ENCODE measurements at regions not wholly inside any gene's neighbourhood (a gene's known extent, or its start where the extent isn't known, plus 50 kb on each side); places are given as distances from the start of the nearest gene placed in this dataset.
"Not testable (repeated sequence)": the region's sequence is repeated elsewhere in the genome, so short reads cannot be mapped to it uniquely, and the experiment has no call there.

DNA sequence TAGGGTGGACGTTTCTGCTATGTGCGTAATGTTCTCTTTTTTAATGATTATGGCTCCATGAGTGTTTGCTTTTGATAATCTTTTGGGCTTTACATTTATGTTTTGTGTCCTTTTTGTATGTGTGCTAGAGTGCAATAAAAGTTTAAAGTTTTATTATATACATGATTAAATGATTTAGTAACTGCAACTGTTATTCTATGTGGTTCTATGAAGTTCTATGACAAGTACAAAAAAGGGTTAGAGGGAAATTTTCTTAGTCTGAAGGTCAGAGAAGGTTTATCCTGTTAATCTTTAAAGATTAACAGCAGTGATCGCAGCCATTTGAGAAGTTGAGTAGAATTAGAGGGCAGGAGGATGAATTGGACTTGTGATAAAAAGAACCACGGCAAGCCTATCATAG lies 386.4 kb upstream of the CHRM3 start:
- DNase-seq (ENCODE audit: low spot score), result no peak

GRCh38 chr1:238998577-238998976 lies 387.8 kb upstream of the CHRM3 start:
- no peak for DNase-seq (ENCODE audit: low spot score)

GRCh38 chr1:238991765-238992495 lies 394.4 kb upstream of the CHRM3 start:
- peak; percentile 64 for DNase-seq (ENCODE audit: low spot score)

- no peak for DNase-seq (ENCODE audit: low spot score)
Measured at GRCh38 chr1:238985312-238985711, 401.1 kb upstream of the CHRM3 start.

DNA sequence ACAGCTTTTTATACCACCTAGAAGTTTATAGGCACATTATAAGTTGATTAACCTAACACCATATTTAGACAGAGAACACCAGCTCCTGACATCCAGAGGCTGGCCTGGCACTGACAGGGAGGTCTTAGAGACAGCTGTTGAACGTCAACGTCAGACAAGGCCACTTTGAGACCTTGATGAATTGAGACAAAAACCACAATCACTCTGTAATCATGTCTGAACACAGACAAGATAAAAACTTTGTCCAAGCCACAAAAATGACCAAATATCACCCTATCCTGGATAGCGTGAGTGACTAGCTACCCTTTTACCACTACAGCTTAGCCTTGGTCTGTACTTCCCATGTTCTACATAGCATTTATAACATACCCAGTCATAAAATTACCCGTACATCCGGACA lies 403.6 kb upstream of the CHRM3 start:
- DNase-seq (ENCODE audit: low spot score), result no peak

DNA sequence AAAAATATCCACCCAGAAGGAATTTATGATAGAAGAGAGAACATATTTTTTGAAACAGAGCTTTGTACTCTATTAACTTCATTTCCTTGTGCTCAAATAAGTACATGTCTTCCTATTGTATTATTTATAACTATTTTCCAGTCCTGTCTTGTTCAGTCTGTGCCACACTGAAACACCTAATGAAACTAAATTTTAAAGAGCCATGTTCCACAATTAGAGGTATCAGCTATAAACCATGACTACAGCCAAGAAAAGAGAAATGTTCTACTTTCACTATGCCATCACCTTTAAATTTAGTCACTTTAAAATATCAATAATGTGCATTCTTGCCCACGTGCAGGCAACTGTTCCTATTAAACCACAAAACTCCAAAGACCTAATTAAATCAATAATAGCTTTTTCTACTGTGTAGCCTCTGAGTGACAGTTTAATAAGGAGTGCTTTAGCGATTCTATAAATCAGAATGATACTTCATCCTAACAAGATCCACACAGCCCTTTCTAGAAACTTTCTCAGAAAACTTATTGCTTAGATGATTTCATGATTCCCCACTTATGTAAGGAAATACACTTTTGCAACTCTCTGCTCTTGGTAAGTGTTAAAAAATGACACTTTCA lies 404.9 kb upstream of the CHRM3 start:
- DNase-seq (ENCODE audit: low spot score), result no peak

GRCh38 chr1:238980053-238980452 lies 406.3 kb upstream of the CHRM3 start:
- DNase-seq (ENCODE audit: low spot score), result no peak

- no peak for DNase-seq (ENCODE audit: low spot score)
Measured at GRCh38 chr1:238964631-238965030, 421.7 kb upstream of the CHRM3 start.

DNA sequence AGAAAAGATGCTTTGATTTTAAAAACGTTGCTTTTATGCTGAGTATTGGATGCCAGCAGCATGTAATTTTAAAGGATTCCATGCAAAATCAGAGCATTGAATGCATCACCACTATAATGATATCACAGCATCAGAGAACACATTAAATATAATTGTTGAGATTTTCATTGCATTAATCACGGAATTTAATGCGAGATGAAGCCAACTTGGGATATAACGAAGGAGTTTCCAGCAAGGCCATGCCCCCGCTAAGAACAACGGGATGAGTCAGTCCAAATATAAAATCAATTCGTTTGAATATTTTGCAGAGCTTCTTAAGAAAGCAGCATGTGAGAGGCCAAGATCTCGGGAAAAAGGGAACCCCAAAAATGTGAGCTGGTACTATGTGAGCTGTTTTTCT lies 423.4 kb upstream of the CHRM3 start:
- DNase-seq (ENCODE audit: low spot score), result no peak

GRCh38 chr1:238961790-238962189 lies 424.6 kb upstream of the CHRM3 start:
- no peak for DNase-seq (ENCODE audit: low spot score)

- DNase-seq (ENCODE audit: low spot score), result no peak
Measured at GRCh38 chr1:238960071-238960470, 426.3 kb upstream of the CHRM3 start.

GRCh38 chr1:238955934-238956333 lies 430.4 kb upstream of the CHRM3 start:
- no peak for DNase-seq (ENCODE audit: low spot score)

- DNase-seq (ENCODE audit: low spot score), result no peak
Measured at GRCh38 chr1:238954865-238955264, 431.5 kb upstream of the CHRM3 start.

DNA sequence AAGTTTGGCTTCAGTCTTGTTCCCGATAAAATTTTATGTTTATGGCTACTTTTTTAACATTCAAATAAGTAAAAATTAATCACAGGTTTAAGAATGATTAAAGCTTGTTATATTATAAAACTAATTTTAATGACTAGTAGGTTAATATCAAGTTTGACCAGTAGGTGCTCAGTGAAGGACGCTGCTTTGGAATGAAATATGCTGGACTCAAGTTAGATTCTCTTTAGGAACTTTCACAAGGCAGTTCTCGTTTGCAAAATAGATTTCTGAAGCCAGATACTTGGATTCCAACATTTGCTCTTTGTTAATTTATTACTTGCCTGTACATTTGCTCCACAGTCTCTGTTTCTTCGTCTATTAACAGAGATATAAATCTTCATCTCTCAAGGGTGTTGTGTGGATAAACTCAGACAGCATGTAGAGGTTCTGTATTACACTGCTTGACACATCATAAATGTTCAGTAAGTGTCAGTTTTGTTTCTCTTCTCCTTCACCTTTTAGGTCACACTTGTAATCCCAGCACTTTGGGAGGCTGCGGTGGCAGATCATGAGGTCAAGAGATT lies 432.8 kb upstream of the CHRM3 start:
- DNase-seq (ENCODE audit: low spot score), result no peak

GRCh38 chr1:238951809-238952208 lies 434.6 kb upstream of the CHRM3 start:
- DNase-seq (ENCODE audit: low spot score), result peak; percentile 21

DNA sequence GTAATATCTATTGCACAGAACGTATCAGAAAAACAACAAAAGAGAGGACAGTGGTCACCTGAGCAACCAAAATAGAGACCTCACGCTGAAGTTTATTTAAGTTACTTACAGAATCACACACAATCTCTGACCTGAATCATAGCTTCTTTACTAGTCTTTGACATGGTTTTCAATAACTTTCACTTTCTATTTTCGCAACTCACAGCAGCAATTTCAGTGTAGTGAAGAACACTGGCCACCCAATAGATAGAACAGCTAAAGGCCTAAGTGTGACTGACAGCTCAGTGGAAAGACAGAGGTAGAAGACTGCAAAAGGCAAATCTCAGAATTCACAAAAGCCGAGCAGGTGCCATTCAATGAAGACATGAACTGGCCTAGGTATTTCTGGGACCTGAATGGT lies 435.6 kb upstream of the CHRM3 start:
- DNase-seq (ENCODE audit: low spot score), result no peak

- DNase-seq (ENCODE audit: low spot score), result no peak
Measured at GRCh38 chr1:238950017-238950416, 436.4 kb upstream of the CHRM3 start.

GRCh38 chr1:238944028-238944427 lies 442.3 kb upstream of the CHRM3 start:
- DNase-seq (ENCODE audit: low spot score), result no peak

DNA sequence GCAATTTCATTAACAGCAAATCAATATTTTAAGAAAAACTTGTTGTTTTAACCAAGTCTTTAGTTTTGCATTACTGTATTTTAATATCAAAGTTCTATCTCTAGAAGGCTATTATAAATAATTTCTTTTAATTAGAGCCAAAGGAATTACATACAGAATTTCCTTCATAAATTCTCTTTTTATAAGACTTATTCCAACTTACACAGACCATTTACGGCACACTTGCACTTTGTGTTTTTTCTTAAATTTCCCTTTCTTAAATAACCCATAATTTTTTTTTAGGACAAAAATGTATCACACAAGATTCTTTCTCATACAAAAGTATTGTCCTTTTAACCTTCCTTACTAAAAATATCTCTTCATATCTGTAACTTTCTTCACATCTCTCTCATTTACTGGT lies 458.5 kb upstream of the CHRM3 start:
- DNase-seq (ENCODE audit: low spot score), result no peak

GRCh38 chr1:238916828-238917227 lies 469.5 kb upstream of the CHRM3 start:
- DNase-seq (ENCODE audit: low spot score), result no peak

DNA sequence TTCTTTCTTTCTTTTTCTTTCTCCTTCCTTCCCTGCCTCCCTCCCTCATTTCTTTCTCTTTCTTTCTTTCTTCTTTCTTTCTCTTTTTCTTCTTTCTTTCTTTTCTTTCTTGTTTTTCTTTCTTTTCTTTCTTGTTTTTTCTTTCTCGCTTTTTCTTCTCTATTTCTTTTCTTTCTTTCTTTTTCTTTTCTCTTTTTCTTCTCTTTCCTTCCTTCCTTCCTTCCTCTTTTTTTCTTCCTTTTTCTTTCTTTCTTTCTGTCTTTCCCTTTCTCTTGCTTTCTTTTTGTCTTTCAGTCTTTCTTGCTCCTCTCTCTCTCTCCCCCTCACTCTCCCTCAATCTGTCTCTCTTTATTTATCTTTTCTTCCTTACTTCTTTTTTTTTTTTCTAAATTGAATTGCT lies 472.0 kb upstream of the CHRM3 start:
- no peak for DNase-seq (ENCODE audit: low spot score)

- DNase-seq (ENCODE audit: low spot score), result no peak
Measured at GRCh38 chr1:238913210-238913609, 473.2 kb upstream of the CHRM3 start.

- DNase-seq (ENCODE audit: low spot score), result no peak
Measured at GRCh38 chr1:238912148-238912547, 474.2 kb upstream of the CHRM3 start.

DNA sequence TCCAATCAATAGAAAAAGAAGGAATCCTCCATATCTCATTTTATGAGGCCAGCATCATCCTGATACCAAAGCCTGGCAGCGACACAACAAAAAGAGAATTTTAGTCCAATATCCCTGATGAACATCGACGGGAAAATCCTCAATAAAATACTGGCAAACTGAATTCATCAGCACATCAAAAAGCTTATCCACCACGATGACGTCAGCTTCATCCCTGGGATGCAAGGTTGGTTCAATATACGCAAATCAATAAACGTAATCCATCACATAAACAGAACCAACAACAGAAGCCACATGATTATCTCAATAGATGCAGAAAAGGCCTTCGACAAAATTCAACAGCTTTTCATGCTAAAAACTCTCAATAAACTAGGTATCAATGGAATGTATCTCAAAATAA lies 483.6 kb upstream of the CHRM3 start:
- not testable (repeated sequence) for DNase-seq (ENCODE audit: low spot score)
